Renal cortical epithelial cell (primary cell): ENCODE measurements at regions not wholly inside any gene's neighbourhood (a gene's known extent, or its start where the extent isn't known, plus 50 kb on each side); places are given as distances from the start of the nearest gene placed in this dataset.

Experiments used
- DNase-seq: peaks from one replicate; pipeline ENCODE4 v3.0.0-alpha.2; 2011; ENCODE audit warnings: low read depth

GRCh38 chr5:82850393-82850792, 226.8 kb downstream of the TMEM167A start:
- no peak for DNase-seq

- DNase-seq = peak; percentile 32
Measured at GRCh38 chr5:82849885-82850284, 227.3 kb downstream of the TMEM167A start.

GRCh38 chr5:82847562-82847961, 229.6 kb downstream of the TMEM167A start:
- DNase-seq = no peak

- no peak for DNase-seq
Measured at GRCh38 chr5:82839881-82840280, 237.3 kb downstream of the TMEM167A start.

GRCh38 chr5:82835488-82835887, 241.7 kb downstream of the TMEM167A start:
- no peak for DNase-seq

GRCh38 chr5:82834151-82834550, 243.0 kb downstream of the TMEM167A start:
- DNase-seq = no peak

- DNase-seq = no peak
Measured at GRCh38 chr5:82833277-82833676, 243.9 kb downstream of the TMEM167A start.

GRCh38 chr5:82832445-82832844, 244.7 kb downstream of the TMEM167A start:
- no peak for DNase-seq

- DNase-seq = no peak
Measured at GRCh38 chr5:82828211-82828610, 249.0 kb downstream of the TMEM167A start.

GRCh38 chr5:82827651-82828050, 249.5 kb downstream of the TMEM167A start:
- no peak for DNase-seq

GRCh38 chr5:82822634-82822927, 254.6 kb downstream of the TMEM167A start:
- DNase-seq = no peak

- DNase-seq = peak; percentile 18
Measured at GRCh38 chr5:82821846-82822633, 255.2 kb downstream of the TMEM167A start.

- DNase-seq = no peak
Measured at GRCh38 chr5:82820961-82821845, 256.0 kb downstream of the TMEM167A start.

- no peak for DNase-seq
Measured at GRCh38 chr5:82820188-82820587, 257.0 kb downstream of the TMEM167A start.

- DNase-seq = no peak
Measured at GRCh38 chr5:82817897-82818676, 259.1 kb downstream of the TMEM167A start.

GRCh38 chr5:82816926-82817325, 260.3 kb downstream of the TMEM167A start:
- no peak for DNase-seq

GRCh38 chr5:82815871-82816270, 261.3 kb downstream of the TMEM167A start:
- DNase-seq = peak; percentile 2

- DNase-seq = peak; percentile 38
Measured at GRCh38 chr5:82813861-82814260, 263.3 kb downstream of the TMEM167A start.

- DNase-seq = peak; percentile 16
Measured at GRCh38 chr5:82812575-82812974, 264.6 kb downstream of the TMEM167A start.

- no peak for DNase-seq
Measured at GRCh38 chr5:82811490-82811889, 265.7 kb downstream of the TMEM167A start.

GRCh38 chr5:82809420-82810143, 267.6 kb downstream of the TMEM167A start:
- no peak for DNase-seq

- no peak for DNase-seq
Measured at GRCh38 chr5:82808960-82809359, 268.2 kb downstream of the TMEM167A start.
